ENCODE measurements at regions not wholly inside any gene's neighbourhood (a gene's known extent, or its start where the extent isn't known, plus 50 kb on each side); places are given as distances from the start of the nearest gene placed in this dataset.

DNA sequence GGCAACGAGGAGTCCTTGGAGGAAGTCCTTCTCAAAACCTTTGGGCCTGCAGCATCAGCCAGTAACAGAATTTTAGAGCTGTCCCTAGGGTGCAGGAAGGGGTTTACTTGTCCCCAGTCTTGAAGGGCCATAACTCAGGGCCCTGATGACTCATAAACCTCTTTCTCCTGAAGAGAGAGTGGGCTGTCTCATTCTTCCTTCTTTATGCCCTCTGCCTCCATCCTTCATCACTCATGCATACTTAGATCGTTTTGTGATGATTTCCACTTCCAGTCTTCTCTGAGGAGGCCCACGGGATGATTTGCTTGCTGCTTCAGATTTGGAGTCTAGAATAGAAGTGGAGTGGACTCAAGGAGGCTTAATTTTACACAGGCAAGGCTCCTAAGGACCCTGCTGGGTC, 60.2 kb downstream of the NDUFS5 start:
- in situ Hi-C loops (cut with MboI): no loop called here
- POLR2A ChIA-PET: interaction anchor here (0.5 kb wide), 1 partner anchor 178 kb away, joined by 5 read pairs; no protein-coding TSS in a partner anchor

GRCh38 chr1:39086865-39087409, 60.8 kb downstream of the NDUFS5 start:
- ATAC-seq (no peak; the same call in 2 of the 3 replicates), FAIRE-seq (no peak), DNase-seq (ENCODE audit: low read depth, low spot score) (no peak)
- no peak for TF ChIP-seq HDAC2 (IDR thresholded peaks at IDR 0.05)
- TF ChIP-seq HSF1 (IDR thresholded peaks at IDR 0.05; ENCODE audit: low read depth, low read length): no peak
- no peak for TF ChIP-seq CHD1 (IDR thresholded peaks at IDR 0.05; ENCODE audit: low read depth, low read length)
- Histone ChIP-seq H3K4me1 (ENCODE audit: control insufficient read depth, insufficient read depth, low read length) (peaks cover 13% of the 10 kb centered on the region), H3K4me2 (ENCODE audit: control insufficient read depth, insufficient read depth) (0 out of 2 replicates have a peak overlapping the region, but pooled peaks have one; percentile 50), H3K27ac (ENCODE audit: control insufficient read depth, insufficient read depth) (no peak overlapping the region), H2AFZ (ENCODE audit: control insufficient read depth, low read depth, low read length) (no peak overlapping the region), H4K20me1 (ENCODE audit: control insufficient read depth, insufficient read depth) (no peaks in the 10 kb centered on the region), H3K4me3 (no peak overlapping the region), H3K27me3 (replicated peaks in 1 of 2; ENCODE audit: control insufficient read depth in 2 of 2, insufficient read depth in 2 of 2, low read length in 1 of 2) (peaks cover 3 to 6% of the 10 kb centered on the region in 2 experiments; a peak in 3 of 4 replicates), H3K9me3 (replicated peaks; ENCODE audit: control insufficient read depth, insufficient read depth, low read length) (no peaks in the 10 kb centered on the region), H3K9ac (ENCODE audit: control insufficient read depth, insufficient read depth, low read length) (no peak overlapping the region), H3K79me2 (ENCODE audit: control insufficient read depth, insufficient read depth, low read length) (no peaks in the 10 kb centered on the region), H3K36me3 (ENCODE audit: control insufficient read depth in 2 of 2, insufficient read depth in 2 of 2, low read length in 1 of 2) (no peaks in the 10 kb centered on the region)
- POLR2A ChIA-PET: interaction anchor here (0.6 kb wide), 1 partner anchor 202 kb away, joined by 3 read pairs; no protein-coding TSS in a partner anchor
- RAD21 ChIA-PET (ENCODE audit: unreplicated experiment): interaction anchor here (0.7 kb wide), 1 partner anchor 421 kb away, joined by 4 read pairs; no protein-coding TSS in a partner anchor
- SMC1A ChIA-PET (ENCODE audit: uncharacterized antibody, unreplicated experiment): interaction anchor here (0.6 to 1.4 kb wide), 2 partner anchors 105 to 521 kb away, joined by 3 read pairs; no protein-coding TSS in a partner anchor
- intact Hi-C loops (cut with micrococcal nuclease; ENCODE audit: unreplicated experiment) (no loop called here), in situ Hi-C loops (cut with MboI) (no loop called here)
- CTCF ChIA-PET: interaction anchor here (0.6 kb wide), 1 partner anchor 13 kb away, joined by 3 read pairs; no protein-coding TSS in a partner anchor
- WGBS (ENCODE audit: insufficient coverage, insufficient replicate concordance, low lambda C conversion rate, missing lambda C conversion rate): 55% methylated on average over 7 of the region's 7 CpGs
- no TSS peak for BruUV-seq (replicated peaks)

More for the DNA sequence above, 60.2 kb downstream of the NDUFS5 start:
- Histone ChIP-seq H3K4me1 (ENCODE audit: control insufficient read depth, insufficient read depth, low read length) (peaks cover 13% of the 10 kb centered on the region), H3K27ac (ENCODE audit: control insufficient read depth, insufficient read depth) (no peak overlapping the region), H2AFZ (ENCODE audit: control insufficient read depth, low read depth, low read length) (no peak overlapping the region; the same call in 1 of the 2 replicates), H3K9me3 (replicated peaks; ENCODE audit: control insufficient read depth, insufficient read depth, low read length) (no peaks in the 10 kb centered on the region), H3K4me3 (no peak overlapping the region), H3K79me2 (ENCODE audit: control insufficient read depth, insufficient read depth, low read length) (no peaks in the 10 kb centered on the region), H3K4me2 (ENCODE audit: control insufficient read depth, insufficient read depth) (no peak overlapping the region), H3K36me3 (ENCODE audit: control insufficient read depth in 2 of 2, insufficient read depth in 2 of 2, low read length in 1 of 2) (no peaks in the 10 kb centered on the region), H4K20me1 (ENCODE audit: control insufficient read depth, insufficient read depth) (no peaks in the 10 kb centered on the region), H3K27me3 (replicated peaks in 1 of 2; ENCODE audit: control insufficient read depth in 2 of 2, insufficient read depth in 2 of 2, low read length in 1 of 2) (peaks cover 3 to 8% of the 10 kb centered on the region in 2 experiments; a peak in 3 of 4 replicates), H3K9ac (ENCODE audit: control insufficient read depth, insufficient read depth, low read length) (no peak overlapping the region)
- ATAC-seq (peak; percentile 28; the same call in 2 of the 3 replicates), DNase-seq (ENCODE audit: low read depth, low spot score) (no peak), FAIRE-seq (peak; percentile 41)
- TF ChIP-seq RUNX3 (IDR thresholded peaks at IDR 0.05; ENCODE audit: low read length): no peak
- TF ChIP-seq HDAC2 (IDR thresholded peaks at IDR 0.05): no peak
- TF ChIP-seq PAX5 (IDR thresholded peaks at IDR 0.05; ENCODE audit: borderline replicate concordance, low read depth, low read length): no peak
- CTCF ChIA-PET: interaction anchor here (1.0 to 1.4 kb wide), 2 partner anchors 10 to 105 kb away, joined by 3 to 4 read pairs; no protein-coding TSS in a partner anchor
- 0% methylated on average over 3 of the region's 3 CpGs for WGBS (ENCODE audit: insufficient coverage, insufficient replicate concordance, low lambda C conversion rate, missing lambda C conversion rate)
- SMC1A ChIA-PET (ENCODE audit: uncharacterized antibody, unreplicated experiment): interaction anchor here (1.4 to 1.5 kb wide), 2 partner anchors 106 to 339 kb away, joined by 3 to 4 read pairs; no protein-coding TSS in a partner anchor
- intact Hi-C loops (cut with micrococcal nuclease; ENCODE audit: unreplicated experiment): no loop called here
- RAD21 ChIA-PET (ENCODE audit: unreplicated experiment): no interaction called here
- no TSS peak for BruUV-seq (replicated peaks)

Data from GM12878 (cell line).